ENCODE measurements at regions not wholly inside any gene's neighbourhood (a gene's known extent, or its start where the extent isn't known, plus 50 kb on each side); places are given as distances from the start of the nearest gene placed in this dataset.

DNA sequence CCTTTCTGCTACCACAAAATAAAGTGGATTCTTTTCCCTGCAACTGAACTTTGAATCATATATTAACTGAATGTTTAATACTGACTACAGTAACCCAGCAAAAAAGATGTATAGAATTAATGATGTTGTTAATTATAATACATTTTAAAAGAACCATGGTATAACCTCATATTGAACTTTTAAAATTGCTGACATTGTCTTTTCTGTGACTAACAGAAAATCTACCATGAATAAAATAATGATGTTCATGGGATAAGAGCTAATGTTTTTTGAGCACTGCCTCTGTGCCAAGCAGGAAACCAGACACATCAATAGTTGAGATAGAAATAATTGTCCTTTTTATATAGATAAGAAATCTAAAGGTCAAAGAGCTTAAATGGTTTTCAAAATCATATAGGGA, 691.9 kb downstream of the PDHA2 start:
- TF ChIP-seq, protein P1, sequence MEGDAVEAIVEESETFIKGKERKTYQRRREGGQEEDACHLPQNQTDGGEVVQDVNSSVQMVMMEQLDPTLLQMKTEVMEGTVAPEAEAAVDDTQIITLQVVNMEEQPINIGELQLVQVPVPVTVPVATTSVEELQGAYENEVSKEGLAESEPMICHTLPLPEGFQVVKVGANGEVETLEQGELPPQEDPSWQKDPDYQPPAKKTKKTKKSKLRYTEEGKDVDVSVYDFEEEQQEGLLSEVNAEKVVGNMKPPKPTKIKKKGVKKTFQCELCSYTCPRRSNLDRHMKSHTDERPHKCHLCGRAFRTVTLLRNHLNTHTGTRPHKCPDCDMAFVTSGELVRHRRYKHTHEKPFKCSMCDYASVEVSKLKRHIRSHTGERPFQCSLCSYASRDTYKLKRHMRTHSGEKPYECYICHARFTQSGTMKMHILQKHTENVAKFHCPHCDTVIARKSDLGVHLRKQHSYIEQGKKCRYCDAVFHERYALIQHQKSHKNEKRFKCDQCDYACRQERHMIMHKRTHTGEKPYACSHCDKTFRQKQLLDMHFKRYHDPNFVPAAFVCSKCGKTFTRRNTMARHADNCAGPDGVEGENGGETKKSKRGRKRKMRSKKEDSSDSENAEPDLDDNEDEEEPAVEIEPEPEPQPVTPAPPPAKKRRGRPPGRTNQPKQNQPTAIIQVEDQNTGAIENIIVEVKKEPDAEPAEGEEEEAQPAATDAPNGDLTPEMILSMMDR (IDR thresholded peaks at IDR 0.05; ENCODE audit: extremely low read depth in 1 of 2, insufficient read depth in 1 of 2, low read depth in 1 of 2, low read length in 2 of 2) = no peak
- TF ChIP-seq EZH2 (IDR thresholded peaks at IDR 0.05; ENCODE audit: borderline replicate concordance, low read depth, low read length, severe bottlenecking) (no peak), POLR2AphosphoS5 (IDR thresholded peaks at IDR 0.05; ENCODE audit: insufficient read depth, low read depth, low read length) (no peak), POLR2A (IDR thresholded peaks at IDR 0.05; ENCODE audit: low read depth, low read length) (no peak)
